ENCODE measurements at regions not wholly inside any gene's neighbourhood (a gene's known extent, or its start where the extent isn't known, plus 50 kb on each side); places are given as distances from the start of the nearest gene placed in this dataset.
"Not testable (repeated sequence)": the region's sequence is repeated elsewhere in the genome, so short reads cannot be mapped to it uniquely, and the experiment has no call there.

GRCh38 chr16:33680791-33681190, 221.4 kb downstream of the TP53TG3F start:
- POLR2A ChIA-PET (ENCODE audit: partially characterized antibody); H3K4me1 ChIP-seq (ENCODE audit: insufficient read depth, low read length); H3K4me1 Mint-ChIP-seq; H3K27ac Mint-ChIP-seq; H3K9me3 ChIP-seq (ENCODE audit: control insufficient read depth in 1 of 2, low read length in 2 of 2); DNase-seq; H3K27ac ChIP-seq (ENCODE audit: low read depth, low read length); H3K36me3 Mint-ChIP-seq; H3K27me3 Mint-ChIP-seq; intact Hi-C loops (cut with micrococcal nuclease); H3K36me3 ChIP-seq (ENCODE audit: insufficient read depth, low read length); CTCF ChIA-PET (ENCODE audit: partially characterized antibody); H3K4me3 Mint-ChIP-seq; H3K27me3 ChIP-seq (ENCODE audit: insufficient read depth, low read length); H3K4me3 ChIP-seq (ENCODE audit: low read length in 2 of 2); H3K9me3 Mint-ChIP-seq: not testable (repeated sequence)

DNA sequence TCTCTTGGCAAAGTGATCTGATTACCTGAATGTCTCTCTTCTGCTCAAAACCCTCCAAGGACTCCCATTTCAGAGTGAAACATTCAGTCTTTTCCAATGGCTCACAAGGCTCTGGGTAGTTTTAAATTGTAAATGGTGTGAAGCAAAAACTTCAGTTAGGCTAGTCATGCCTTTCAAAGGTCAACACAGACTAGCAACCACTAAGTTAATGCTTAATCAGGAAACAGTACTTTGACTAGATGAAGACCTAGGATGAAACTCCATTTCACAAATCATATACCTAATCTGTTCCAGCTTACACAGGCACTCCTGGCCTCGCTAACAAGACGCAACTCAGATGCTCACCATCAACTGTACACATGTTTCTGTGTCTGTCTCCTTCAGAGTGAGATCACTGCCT, 240.9 kb downstream of the TP53TG3F start:
- POLR2A ChIA-PET (ENCODE audit: partially characterized antibody); H3K4me1 ChIP-seq (ENCODE audit: insufficient read depth, low read length); H3K27ac Mint-ChIP-seq; H3K27me3 ChIP-seq (ENCODE audit: insufficient read depth, low read length); H3K9me3 ChIP-seq (ENCODE audit: control insufficient read depth in 1 of 2, low read length in 2 of 2); H3K36me3 Mint-ChIP-seq; intact Hi-C loops (cut with micrococcal nuclease); H3K27ac ChIP-seq (ENCODE audit: low read depth, low read length); H3K4me3 Mint-ChIP-seq; H3K4me3 ChIP-seq (ENCODE audit: low read length in 2 of 2); H3K27me3 Mint-ChIP-seq; H3K36me3 ChIP-seq (ENCODE audit: insufficient read depth, low read length); DNase-seq; CTCF ChIA-PET (ENCODE audit: partially characterized antibody); H3K4me1 Mint-ChIP-seq: not testable (repeated sequence)
- H3K9me3 Mint-ChIP-seq, result peaks cover 0 to 13% (median 3%) of the 10 kb centered on the region in 8 donors

DNA sequence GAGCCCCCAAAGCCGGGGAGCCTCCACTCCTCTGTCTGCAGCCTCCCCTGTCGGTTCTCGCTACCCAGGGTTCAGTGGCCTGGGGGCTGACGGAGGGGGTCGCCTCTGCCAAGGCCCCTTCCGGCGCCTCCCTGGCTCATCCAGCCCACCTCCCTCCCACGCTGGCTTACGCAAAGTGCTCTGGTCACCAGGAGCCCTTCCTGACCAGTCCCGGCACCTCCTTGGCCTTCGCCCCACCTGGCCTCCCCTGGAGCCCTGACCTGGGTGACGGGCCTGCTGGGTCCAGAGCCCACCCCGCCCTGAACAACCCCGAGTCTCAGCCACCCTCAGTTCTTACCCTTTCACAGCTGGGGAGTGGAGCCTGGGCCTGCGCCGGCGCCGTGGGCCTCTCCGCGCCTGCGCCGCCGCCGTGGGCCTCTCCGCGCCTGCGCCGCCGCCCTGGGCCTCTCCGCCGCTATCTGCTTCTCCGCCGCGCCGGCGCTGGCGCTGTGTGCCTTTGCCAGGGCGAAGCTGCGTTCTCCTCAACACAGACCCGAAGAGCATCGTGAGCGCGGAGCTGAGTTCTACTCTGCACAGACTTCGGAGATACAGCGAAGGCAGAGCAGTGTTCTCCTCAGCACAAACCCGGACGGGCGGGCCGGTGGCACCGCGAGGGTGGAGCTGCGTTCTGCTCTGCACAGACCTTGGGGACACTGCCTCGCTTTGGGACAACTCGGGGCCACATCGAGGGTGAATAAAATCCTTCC, 247.6 kb downstream of the TP53TG3F start:
- H3K4me3 Mint-ChIP-seq, result peak overlapping the region in 2 of 8 donors; percentile 48 to 65
- H3K9me3 Mint-ChIP-seq, result not testable (repeated sequence)

GRCh38 chr16:33707591-33707934, 248.2 kb downstream of the TP53TG3F start:
- H3K4me1 ChIP-seq (ENCODE audit: insufficient read depth, low read length); H3K36me3 Mint-ChIP-seq; H3K4me3 ChIP-seq (ENCODE audit: low read length in 2 of 2); H3K27me3 Mint-ChIP-seq; H3K4me1 Mint-ChIP-seq; H3K27ac Mint-ChIP-seq; POLR2A ChIA-PET (ENCODE audit: partially characterized antibody); H3K27me3 ChIP-seq (ENCODE audit: insufficient read depth, low read length); H3K9me3 ChIP-seq (ENCODE audit: control insufficient read depth in 1 of 2, low read length in 2 of 2); intact Hi-C loops (cut with micrococcal nuclease); H3K27ac ChIP-seq (ENCODE audit: low read depth, low read length); CTCF ChIA-PET (ENCODE audit: partially characterized antibody); DNase-seq; H3K9me3 Mint-ChIP-seq; H3K36me3 ChIP-seq (ENCODE audit: insufficient read depth, low read length): not testable (repeated sequence)
- peak overlapping the region in 2 of 8 donors; percentile 48 to 65 for H3K4me3 Mint-ChIP-seq

More for the DNA sequence above, 247.6 kb downstream of the TP53TG3F start:
- H3K9me3 ChIP-seq (ENCODE audit: control insufficient read depth in 1 of 2, low read length in 2 of 2); H3K27ac ChIP-seq (ENCODE audit: low read depth, low read length); H3K36me3 ChIP-seq (ENCODE audit: insufficient read depth, low read length); H3K36me3 Mint-ChIP-seq; H3K27me3 ChIP-seq (ENCODE audit: insufficient read depth, low read length); H3K27ac Mint-ChIP-seq; H3K4me1 Mint-ChIP-seq; POLR2A ChIA-PET (ENCODE audit: partially characterized antibody); H3K27me3 Mint-ChIP-seq; H3K4me3 ChIP-seq (ENCODE audit: low read length in 2 of 2); intact Hi-C loops (cut with micrococcal nuclease); H3K4me1 ChIP-seq (ENCODE audit: insufficient read depth, low read length); CTCF ChIA-PET (ENCODE audit: partially characterized antibody): not testable (repeated sequence)
- DNase-seq, result peak in 1 of 5 donors; percentile 3

- H3K4me3 Mint-ChIP-seq; intact Hi-C loops (cut with micrococcal nuclease); CTCF ChIA-PET (ENCODE audit: partially characterized antibody); H3K27ac Mint-ChIP-seq; H3K4me1 ChIP-seq (ENCODE audit: insufficient read depth, low read length); H3K9me3 ChIP-seq (ENCODE audit: control insufficient read depth in 1 of 2, low read length in 2 of 2); H3K4me1 Mint-ChIP-seq; H3K36me3 Mint-ChIP-seq; POLR2A ChIA-PET (ENCODE audit: partially characterized antibody); H3K36me3 ChIP-seq (ENCODE audit: insufficient read depth, low read length); H3K27me3 Mint-ChIP-seq; H3K27me3 ChIP-seq (ENCODE audit: insufficient read depth, low read length); DNase-seq; H3K4me3 ChIP-seq (ENCODE audit: low read length in 2 of 2); H3K27ac ChIP-seq (ENCODE audit: low read depth, low read length): not testable (repeated sequence)
- H3K9me3 Mint-ChIP-seq, result peaks cover 0 to 11% (median 3%) of the 10 kb centered on the region in 8 donors
These were observed 250.7 kb downstream of the TP53TG3F start for GRCh38 chr16:33709856-33710695.

GRCh38 chr16:33710696-33711087, 251.3 kb downstream of the TP53TG3F start:
- DNase-seq; POLR2A ChIA-PET (ENCODE audit: partially characterized antibody); H3K27me3 Mint-ChIP-seq; H3K9me3 ChIP-seq (ENCODE audit: control insufficient read depth in 1 of 2, low read length in 2 of 2); H3K27me3 ChIP-seq (ENCODE audit: insufficient read depth, low read length); H3K4me3 Mint-ChIP-seq; H3K36me3 Mint-ChIP-seq; H3K27ac Mint-ChIP-seq; H3K4me1 ChIP-seq (ENCODE audit: insufficient read depth, low read length); intact Hi-C loops (cut with micrococcal nuclease); CTCF ChIA-PET (ENCODE audit: partially characterized antibody); H3K36me3 ChIP-seq (ENCODE audit: insufficient read depth, low read length); H3K4me3 ChIP-seq (ENCODE audit: low read length in 2 of 2); H3K27ac ChIP-seq (ENCODE audit: low read depth, low read length); H3K4me1 Mint-ChIP-seq: not testable (repeated sequence)
- peaks cover 0 to 11% (median 3%) of the 10 kb centered on the region in 8 donors for H3K9me3 Mint-ChIP-seq

GRCh38 chr16:33711616-33712015, 252.2 kb downstream of the TP53TG3F start:
- CTCF ChIA-PET (ENCODE audit: partially characterized antibody); H3K27ac ChIP-seq (ENCODE audit: low read depth, low read length); H3K36me3 Mint-ChIP-seq; H3K36me3 ChIP-seq (ENCODE audit: insufficient read depth, low read length); H3K27ac Mint-ChIP-seq; H3K9me3 ChIP-seq (ENCODE audit: control insufficient read depth in 1 of 2, low read length in 2 of 2); H3K4me3 ChIP-seq (ENCODE audit: low read length in 2 of 2); H3K4me1 ChIP-seq (ENCODE audit: insufficient read depth, low read length); intact Hi-C loops (cut with micrococcal nuclease); DNase-seq; H3K4me3 Mint-ChIP-seq; H3K27me3 ChIP-seq (ENCODE audit: insufficient read depth, low read length); H3K4me1 Mint-ChIP-seq; H3K27me3 Mint-ChIP-seq; POLR2A ChIA-PET (ENCODE audit: partially characterized antibody): not testable (repeated sequence)
- H3K9me3 Mint-ChIP-seq, result peaks cover 0 to 11% (median 3%) of the 10 kb centered on the region in 8 donors
